Loucy (cell line): ENCODE measurements at regions not wholly inside any gene's neighbourhood (a gene's known extent, or its start where the extent isn't known, plus 50 kb on each side); places are given as distances from the start of the nearest gene placed in this dataset.
"Not testable (repeated sequence)": the region's sequence is repeated elsewhere in the genome, so short reads cannot be mapped to it uniquely, and the experiment has no call there.

Experiments used
- H2AFZ ChIP-seq: fragments of 200-600 bp; sonication (generic); 2 replicates; pipeline ENCODE4 v1.6.0; 2016; ENCODE audit warnings: antibody characterized with exemption, mild to moderate bottlenecking, low read length, moderate library complexity
- H3F3A ChIP-seq: fragments of 200-600 bp; 2 replicates; pipeline ENCODE4 v1.6.0; 2016; ENCODE audit warnings: antibody characterized with exemption, low read depth, mild to moderate bottlenecking
- H3K27me3 ChIP-seq: fragments of 200-600 bp; sonication (generic); 2 replicates; pipeline ENCODE4 v1.6.1; 2014; ENCODE audit warnings: low read length, mild to moderate bottlenecking; ENCODE audit not compliant: insufficient read depth, poor library complexity, severe bottlenecking
- H3K36me3 ChIP-seq: fragments of 200-600 bp; sonication (generic); 2 replicates; pipeline ENCODE4 v1.6.1; 2016; ENCODE audit warnings: low read length; ENCODE audit not compliant: insufficient read depth
- H3K4me1 ChIP-seq: fragments of 200-600 bp; sonication (generic); 2 replicates; pipeline ENCODE4 v1.5.1; 2014; ENCODE audit warnings: low read length, mild to moderate bottlenecking; ENCODE audit not compliant: insufficient read depth, poor library complexity, severe bottlenecking
- H3K4me2 ChIP-seq: fragments of 200-600 bp; sonication (generic); 2 replicates; pipeline ENCODE4 v1.6.0; 2014; ENCODE audit warnings: antibody characterized with exemption, low read length, low read depth, mild to moderate bottlenecking; ENCODE audit not compliant: poor library complexity, severe bottlenecking
- H3K4me3 ChIP-seq: fragments of 200-600 bp; sonication (generic); 2 replicates; pipeline ENCODE4 v1.5.1; 2014; ENCODE audit warnings: low read length, mild to moderate bottlenecking, mixed read lengths; ENCODE audit not compliant: poor library complexity, severe bottlenecking
- H3K79me2 ChIP-seq: fragments of 200-600 bp; sonication (generic); 2 replicates; pipeline ENCODE4 v1.6.1; 2014; ENCODE audit warnings: low read length; ENCODE audit not compliant: insufficient read depth
- H3K9ac ChIP-seq: fragments of 200-600 bp; sonication (generic); 2 replicates; pipeline ENCODE4 v1.6.0; 2014; ENCODE audit warnings: mild to moderate bottlenecking, low read depth, low read length, moderate library complexity; ENCODE audit not compliant: poor library complexity, severe bottlenecking
- H3K9me2 ChIP-seq: fragments of 200-600 bp; sonication (generic); replicated peaks from 2 replicates; pipeline ENCODE4 v1.6.1; 2016; ENCODE audit warnings: low read depth, low read length, mixed read lengths
- H3K9me3 ChIP-seq: fragments of 200-600 bp; sonication (generic); 2 replicates; pipeline ENCODE4 v1.6.1; 2014; ENCODE audit warnings: mild to moderate bottlenecking, antibody characterized with exemption, low read length, low read depth; ENCODE audit not compliant: insufficient read depth
- H4K20me1 ChIP-seq: fragments of 200-600 bp; sonication (generic); 2 replicates; pipeline ENCODE4 v1.6.0; 2014; ENCODE audit warnings: antibody characterized with exemption, low read length, mild to moderate bottlenecking; ENCODE audit not compliant: insufficient read depth, poor library complexity, severe bottlenecking
- EZH2phosphoT487 ChIP-seq: fragments of 200-600 bp; IDR thresholded peaks from 2 replicates; pipeline ENCODE4 v1.6.1; 2018; ENCODE audit warnings: antibody characterized with exemption, mild to moderate bottlenecking, moderate library complexity, borderline replicate concordance
- TF ChIP-seq, protein P1 (sequence below): fragments of 200-600 bp; sonication (generic); conservative IDR thresholded peaks from 2 replicates; pipeline ENCODE4 v1.5.1; 2014; ENCODE audit warnings: mild to moderate bottlenecking, antibody characterized with exemption, low read length

DNA sequence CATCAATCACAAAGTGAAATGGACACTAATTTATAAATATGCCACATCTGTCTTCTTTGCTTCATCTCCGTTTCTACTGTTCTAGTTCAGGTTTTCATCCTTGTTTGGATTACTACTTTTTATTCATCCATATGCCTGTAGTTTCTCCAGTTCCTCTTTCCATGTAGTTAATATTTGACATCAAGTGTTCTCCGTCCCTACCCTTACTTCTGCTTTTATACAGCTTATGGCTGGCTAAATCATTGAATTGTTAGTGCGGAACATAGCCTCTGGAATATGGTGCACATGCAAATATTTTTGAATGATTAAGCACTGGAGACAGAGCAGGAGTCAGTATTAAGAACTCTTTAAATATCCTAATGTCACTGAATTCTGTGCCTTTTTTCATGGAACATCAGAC lies 230.0 kb upstream of the PPP1R3A start:
- Histone ChIP-seq H3K9me3 (no peaks in the 10 kb centered on the region), H3K36me3 (no peaks in the 10 kb centered on the region), H3K79me2 (no peaks in the 10 kb centered on the region), H3F3A (no peaks in the 10 kb centered on the region), H3K27me3 (no peaks in the 10 kb centered on the region), H4K20me1 (no peaks in the 10 kb centered on the region), H3K4me3 (no peak overlapping the region), H3K9me2 (no peaks in the 10 kb centered on the region), H3K4me1 (no peaks in the 10 kb centered on the region), H3K4me2 (no peak overlapping the region), H3K9ac (no peak overlapping the region), H2AFZ (no peak overlapping the region)
- TF ChIP-seq EZH2phosphoT487: no peak
- TF ChIP-seq, protein P1, sequence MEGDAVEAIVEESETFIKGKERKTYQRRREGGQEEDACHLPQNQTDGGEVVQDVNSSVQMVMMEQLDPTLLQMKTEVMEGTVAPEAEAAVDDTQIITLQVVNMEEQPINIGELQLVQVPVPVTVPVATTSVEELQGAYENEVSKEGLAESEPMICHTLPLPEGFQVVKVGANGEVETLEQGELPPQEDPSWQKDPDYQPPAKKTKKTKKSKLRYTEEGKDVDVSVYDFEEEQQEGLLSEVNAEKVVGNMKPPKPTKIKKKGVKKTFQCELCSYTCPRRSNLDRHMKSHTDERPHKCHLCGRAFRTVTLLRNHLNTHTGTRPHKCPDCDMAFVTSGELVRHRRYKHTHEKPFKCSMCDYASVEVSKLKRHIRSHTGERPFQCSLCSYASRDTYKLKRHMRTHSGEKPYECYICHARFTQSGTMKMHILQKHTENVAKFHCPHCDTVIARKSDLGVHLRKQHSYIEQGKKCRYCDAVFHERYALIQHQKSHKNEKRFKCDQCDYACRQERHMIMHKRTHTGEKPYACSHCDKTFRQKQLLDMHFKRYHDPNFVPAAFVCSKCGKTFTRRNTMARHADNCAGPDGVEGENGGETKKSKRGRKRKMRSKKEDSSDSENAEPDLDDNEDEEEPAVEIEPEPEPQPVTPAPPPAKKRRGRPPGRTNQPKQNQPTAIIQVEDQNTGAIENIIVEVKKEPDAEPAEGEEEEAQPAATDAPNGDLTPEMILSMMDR: no peak

DNA sequence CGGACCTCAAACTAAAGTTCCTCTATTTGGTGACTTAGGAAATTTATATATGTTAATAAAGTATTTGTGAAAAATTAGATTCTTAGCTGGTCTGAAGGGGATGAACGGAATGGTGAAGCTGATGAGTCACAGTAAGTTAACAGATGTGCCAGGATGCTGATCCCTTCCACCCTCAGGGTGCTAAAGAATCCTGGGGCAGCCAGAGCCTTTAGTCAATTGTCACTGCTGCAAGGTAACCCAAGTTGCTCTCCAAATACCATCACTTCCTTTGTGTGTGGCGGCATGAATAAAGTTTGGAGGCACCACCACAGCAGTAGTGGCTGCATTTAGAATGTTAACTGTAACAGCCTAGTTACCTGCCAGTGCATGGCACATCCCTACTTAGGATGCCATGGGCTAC lies 222.6 kb upstream of the PPP1R3A start:
- Histone ChIP-seq H3K4me2 (no peak overlapping the region), H3K27me3 (no peaks in the 10 kb centered on the region), H3K36me3 (no peaks in the 10 kb centered on the region), H3F3A (no peaks in the 10 kb centered on the region), H4K20me1 (no peaks in the 10 kb centered on the region), H3K9ac (no peak overlapping the region), H3K4me3 (no peak overlapping the region), H3K79me2 (no peaks in the 10 kb centered on the region), H3K9me2 (no peaks in the 10 kb centered on the region), H3K9me3 (no peaks in the 10 kb centered on the region), H3K4me1 (no peaks in the 10 kb centered on the region), H2AFZ (no peak overlapping the region)
- TF ChIP-seq, protein P1: no peak
- no peak for TF ChIP-seq EZH2phosphoT487

DNA sequence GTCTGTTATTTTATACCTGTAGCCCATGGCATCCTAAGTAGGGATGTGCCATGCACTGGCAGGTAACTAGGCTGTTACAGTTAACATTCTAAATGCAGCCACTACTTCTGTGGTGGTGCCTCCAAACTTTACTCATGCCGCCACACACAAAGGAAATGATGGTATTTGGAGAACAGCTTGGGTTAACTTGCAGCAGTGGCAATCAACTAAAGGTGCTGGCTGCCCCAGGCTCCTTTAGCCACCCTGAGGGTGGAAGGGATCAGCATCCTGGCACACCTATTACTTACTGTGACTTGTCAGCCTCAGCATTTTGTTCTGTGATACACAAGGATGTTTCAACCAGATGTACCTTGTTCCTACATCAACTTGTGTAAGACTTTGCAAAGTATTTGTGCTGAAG lies 221.8 kb upstream of the PPP1R3A start:
- Histone ChIP-seq H3K9me2 (no peaks in the 10 kb centered on the region), H3K36me3 (no peaks in the 10 kb centered on the region), H4K20me1 (no peaks in the 10 kb centered on the region), H3K4me3 (no peak overlapping the region), H3K27me3 (no peaks in the 10 kb centered on the region), H3K4me1 (no peaks in the 10 kb centered on the region), H3K79me2 (no peaks in the 10 kb centered on the region), H2AFZ (no peak overlapping the region), H3K9me3 (no peaks in the 10 kb centered on the region), H3F3A (no peaks in the 10 kb centered on the region), H3K9ac (no peak overlapping the region), H3K4me2 (no peak overlapping the region)
- no peak for TF ChIP-seq EZH2phosphoT487
- TF ChIP-seq, protein P1: no peak

DNA sequence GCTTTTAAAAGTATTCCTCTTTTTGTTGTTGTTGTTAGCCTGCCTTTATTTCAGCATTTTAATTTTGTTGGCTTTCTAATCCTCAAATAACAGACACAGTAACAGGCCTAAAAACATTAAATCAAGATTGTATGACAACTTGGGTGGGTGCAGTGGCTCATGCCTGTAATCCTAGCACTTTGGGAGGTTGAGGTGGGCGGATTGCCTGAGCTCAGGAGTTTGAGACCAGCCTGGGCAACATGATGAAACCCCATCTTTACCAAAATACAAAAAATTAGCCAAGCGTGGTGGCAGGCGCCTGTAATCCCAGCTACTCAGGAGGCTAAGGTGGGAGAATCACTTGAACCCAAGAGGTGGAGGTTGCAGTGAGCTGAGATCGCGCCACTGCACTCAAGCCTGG lies 220.9 kb upstream of the PPP1R3A start:
- not testable (repeated sequence) for H2AFZ ChIP-seq, H3K4me3 ChIP-seq, H3K9ac ChIP-seq, H3K79me2 ChIP-seq, H3K4me1 ChIP-seq, H3F3A ChIP-seq, H3K4me2 ChIP-seq, H3K36me3 ChIP-seq, H3K27me3 ChIP-seq, H4K20me1 ChIP-seq, H3K9me3 ChIP-seq, H3K9me2 ChIP-seq
